ENCODE measurements at regions not wholly inside any gene's neighbourhood (a gene's known extent, or its start where the extent isn't known, plus 50 kb on each side); places are given as distances from the start of the nearest gene placed in this dataset.
"Not testable (repeated sequence)": the region's sequence is repeated elsewhere in the genome, so short reads cannot be mapped to it uniquely, and the experiment has no call there.

GRCh38 chr20:29763821-29764511 lies 1493.5 kb upstream of the DEFB115 start:
- no peak for DNase-seq (ENCODE audit: low spot score)

DNA sequence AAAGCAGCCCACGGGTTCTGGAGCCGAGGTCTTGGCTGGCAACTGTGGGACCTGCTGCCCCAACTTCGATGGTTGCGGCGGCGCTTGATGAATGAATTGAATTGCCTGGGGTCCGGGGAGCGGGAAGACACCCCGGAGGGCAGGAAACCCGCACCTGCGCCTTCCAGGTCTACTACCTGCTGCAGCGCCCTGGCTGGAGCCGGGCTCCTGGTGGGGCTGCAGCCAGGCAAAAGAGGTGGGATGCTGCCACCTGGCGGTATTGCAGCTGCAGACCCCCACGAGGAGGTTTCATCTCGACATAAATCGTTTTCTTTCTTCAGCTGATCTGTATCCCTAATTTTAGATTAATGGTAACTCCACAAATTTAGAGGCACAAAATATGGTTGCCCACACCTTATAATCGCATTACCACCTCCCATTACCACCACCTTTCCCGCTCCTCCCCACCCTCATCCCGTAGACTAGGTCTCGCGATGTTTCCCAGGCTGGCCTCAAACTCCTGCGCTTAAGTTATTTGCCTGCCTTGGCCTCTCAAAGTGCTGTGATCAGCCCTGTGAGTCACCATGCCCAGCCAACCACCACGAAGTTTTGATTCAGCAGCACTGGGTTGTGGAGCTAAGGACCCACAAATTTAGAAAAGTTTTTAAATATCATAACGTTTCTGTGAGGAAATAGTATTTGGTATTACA lies 1492.4 kb upstream of the DEFB115 start:
- not testable (repeated sequence) for DNase-seq (ENCODE audit: low spot score)

DNA sequence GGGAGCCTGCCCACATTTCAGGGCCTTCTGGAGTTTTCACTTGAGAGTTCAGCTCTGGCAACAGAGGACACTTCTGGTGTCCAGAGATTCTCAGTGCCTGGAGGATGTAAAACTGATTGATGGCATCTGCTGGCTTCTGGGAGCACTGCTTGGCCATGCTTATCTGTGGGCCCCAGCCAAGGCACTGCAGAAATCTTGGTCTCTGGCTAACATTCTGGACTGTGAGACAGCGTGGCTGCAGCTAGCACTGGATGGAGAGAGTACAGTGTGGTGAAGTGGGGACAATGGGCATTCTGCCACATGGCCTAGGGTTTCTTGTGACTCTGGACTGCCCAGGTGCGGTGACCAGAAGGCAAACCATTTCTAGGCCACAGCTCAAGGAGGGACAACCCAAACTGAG lies 1479.4 kb upstream of the DEFB115 start:
- not testable (repeated sequence) for DNase-seq (ENCODE audit: low spot score)

DNA sequence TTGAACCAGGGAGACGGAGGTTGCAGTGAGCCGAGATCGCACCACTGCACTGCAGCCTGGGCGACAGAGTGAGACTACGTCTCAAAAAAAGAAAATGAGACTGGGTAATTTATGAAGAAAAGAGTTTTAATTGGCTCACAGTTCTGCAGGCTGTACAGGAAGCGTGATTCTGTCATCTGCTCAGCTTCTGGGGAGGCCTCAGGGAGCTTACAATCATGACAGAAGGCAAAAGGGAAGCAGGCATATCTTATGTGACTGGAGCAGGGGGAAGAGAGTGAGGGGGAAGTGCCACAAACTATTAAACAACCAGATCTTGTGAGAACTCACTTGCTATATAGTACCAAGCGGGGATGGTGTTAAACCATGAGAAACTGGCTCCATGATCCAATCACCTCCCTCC lies 1476.2 kb upstream of the DEFB115 start:
- DNase-seq (ENCODE audit: low spot score) = not testable (repeated sequence)

DNA sequence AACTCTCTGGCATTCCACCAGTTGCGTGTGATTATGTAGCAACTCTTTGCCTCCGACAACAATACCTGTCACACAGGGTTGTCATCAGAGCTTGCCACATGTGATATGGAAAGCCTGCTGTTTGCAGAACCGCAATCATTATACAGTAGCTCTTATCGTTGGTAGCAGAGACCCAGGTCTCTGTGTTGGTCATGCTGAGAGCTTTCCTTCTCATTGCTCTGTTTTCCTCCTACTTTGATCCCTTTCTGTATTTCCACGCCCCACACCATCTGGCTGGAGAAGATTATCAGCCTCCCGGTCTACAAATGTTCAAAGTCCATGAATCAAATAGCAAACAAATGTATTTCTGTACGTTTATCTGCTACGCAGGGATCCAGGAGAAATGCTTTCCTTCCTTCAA lies 1475.6 kb upstream of the DEFB115 start:
- DNase-seq (ENCODE audit: low spot score) = not testable (repeated sequence)

- not testable (repeated sequence) for DNase-seq (ENCODE audit: low spot score)
Observed at GRCh38 chr20:29787456-29787855, 1470.0 kb upstream of the DEFB115 start.

DNA sequence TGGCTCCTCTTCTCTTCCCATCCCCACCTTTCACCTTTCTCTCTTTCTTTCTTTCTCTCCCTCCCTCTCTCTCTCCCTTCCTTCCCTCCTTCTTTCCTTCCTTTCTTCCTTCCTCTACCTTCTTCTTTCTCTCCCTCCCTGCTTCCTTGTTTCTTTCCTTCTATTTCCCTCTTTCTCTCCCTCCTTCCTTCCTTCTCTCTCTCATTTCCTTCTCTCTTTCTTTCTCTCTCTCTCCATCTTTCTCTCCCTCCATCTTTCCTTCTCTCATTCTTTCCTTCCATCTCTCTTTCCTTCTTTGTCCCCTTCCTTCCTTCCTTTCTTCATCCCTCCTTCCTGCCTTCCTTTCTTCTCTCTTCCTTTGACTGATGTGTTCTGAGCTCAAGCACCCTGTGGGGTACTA lies 1467.0 kb upstream of the DEFB115 start:
- no peak for DNase-seq (ENCODE audit: low spot score)

DNA sequence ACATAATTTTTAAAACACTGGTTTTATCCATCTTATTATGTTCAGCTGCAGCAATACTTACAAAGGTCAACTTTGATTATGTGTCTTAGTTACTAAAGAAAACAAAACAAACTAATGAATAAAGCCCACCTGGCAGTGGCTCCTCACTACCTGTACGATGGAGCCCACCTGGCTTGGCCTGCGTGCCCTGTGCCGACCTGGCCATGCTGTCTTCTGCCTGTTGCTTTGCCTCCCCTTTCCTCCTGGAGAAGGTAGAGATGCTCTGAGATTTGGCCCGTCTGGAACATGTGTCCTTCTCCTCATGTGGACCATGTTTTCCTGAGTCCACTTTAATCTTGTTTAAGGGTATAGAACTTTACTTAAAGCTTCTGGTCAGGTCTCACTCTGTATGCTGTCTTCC lies 1426.0 kb upstream of the DEFB115 start:
- not testable (repeated sequence) for DNase-seq (ENCODE audit: low spot score)

- not testable (repeated sequence) for DNase-seq (ENCODE audit: low spot score)
Observed at GRCh38 chr20:29868014-29868413, 1389.5 kb upstream of the DEFB115 start.

GRCh38 chr20:29868688-29869087 lies 1388.8 kb upstream of the DEFB115 start:
- not testable (repeated sequence) for DNase-seq (ENCODE audit: low spot score)

DNA sequence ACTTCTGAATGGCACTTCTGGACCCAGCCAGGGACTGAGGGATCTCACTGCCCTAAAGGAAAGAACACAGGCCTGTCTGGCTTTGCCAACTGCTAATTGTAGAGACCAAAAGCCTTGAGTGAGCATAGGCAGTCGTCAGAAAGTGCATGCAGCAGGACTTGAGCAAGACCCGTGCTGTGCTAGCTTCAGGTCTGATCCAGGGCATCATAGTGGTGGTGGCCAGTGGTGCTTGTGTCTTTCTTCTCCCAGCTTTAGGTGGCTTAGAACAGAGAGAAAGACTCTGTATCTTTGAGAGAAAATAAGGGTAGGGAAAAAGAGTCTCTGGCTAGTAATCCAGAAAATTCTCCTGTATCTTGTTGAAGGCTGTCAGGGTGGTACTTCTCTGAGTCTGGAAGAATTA lies 1385.6 kb upstream of the DEFB115 start:
- DNase-seq (ENCODE audit: low spot score) = not testable (repeated sequence)

DNA sequence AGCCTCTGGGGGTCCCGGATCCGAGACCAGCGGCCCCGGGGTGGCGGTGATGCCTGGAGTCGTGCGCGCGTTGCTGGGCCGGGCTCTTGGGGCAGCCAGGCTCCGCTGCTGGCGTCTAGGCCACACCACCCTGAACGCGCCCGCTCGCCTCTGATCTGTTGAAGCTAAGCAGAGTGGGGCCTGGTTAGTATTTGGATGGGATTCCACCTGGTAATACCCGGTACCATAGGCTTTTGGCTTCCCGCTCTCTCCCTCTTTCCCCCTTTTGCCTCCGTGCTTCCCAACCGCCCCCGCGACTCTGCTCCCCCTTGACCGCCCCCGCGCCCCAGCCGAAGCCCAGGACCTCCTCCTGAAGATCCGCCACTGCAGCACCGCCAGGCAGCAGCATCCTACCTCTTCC lies 1383.5 kb upstream of the DEFB115 start:
- DNase-seq (ENCODE audit: low spot score) = no peak

DNA sequence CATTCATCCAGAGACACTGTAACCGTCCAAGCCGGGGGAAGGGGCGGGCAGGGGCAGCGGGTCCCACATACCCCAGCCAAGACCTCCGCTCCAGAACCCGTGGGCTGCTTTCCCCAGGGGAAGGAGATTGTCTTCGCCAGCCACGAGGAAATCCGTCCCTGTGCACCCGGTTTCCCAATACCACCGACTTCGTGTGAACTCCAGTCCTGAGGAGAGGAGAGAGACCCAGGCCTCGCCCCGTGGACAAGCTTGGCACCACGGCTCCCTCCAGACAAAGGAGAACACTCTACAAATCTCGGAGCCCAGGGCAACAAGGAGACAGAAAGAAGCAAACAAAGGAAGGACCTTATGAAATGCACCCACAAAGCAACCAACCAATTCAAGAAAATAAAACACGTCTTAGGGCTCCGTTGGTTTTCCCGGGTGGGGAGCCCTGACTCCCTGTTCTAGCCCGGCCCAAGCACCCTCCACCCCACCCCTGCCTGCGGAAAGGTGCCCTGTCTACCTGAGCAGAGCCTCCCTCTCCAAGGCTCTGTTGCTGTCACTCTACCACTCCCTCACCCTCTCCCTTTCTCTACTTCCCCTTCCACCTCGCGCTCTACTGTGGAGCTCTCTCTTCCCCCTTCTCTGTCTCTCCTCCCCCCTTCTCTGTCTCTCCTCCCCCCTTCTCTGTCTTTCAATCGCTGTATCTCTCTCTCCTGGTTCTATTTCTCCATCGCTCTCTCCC lies 1382.8 kb upstream of the DEFB115 start:
- DNase-seq (ENCODE audit: low spot score) = no peak

DNA sequence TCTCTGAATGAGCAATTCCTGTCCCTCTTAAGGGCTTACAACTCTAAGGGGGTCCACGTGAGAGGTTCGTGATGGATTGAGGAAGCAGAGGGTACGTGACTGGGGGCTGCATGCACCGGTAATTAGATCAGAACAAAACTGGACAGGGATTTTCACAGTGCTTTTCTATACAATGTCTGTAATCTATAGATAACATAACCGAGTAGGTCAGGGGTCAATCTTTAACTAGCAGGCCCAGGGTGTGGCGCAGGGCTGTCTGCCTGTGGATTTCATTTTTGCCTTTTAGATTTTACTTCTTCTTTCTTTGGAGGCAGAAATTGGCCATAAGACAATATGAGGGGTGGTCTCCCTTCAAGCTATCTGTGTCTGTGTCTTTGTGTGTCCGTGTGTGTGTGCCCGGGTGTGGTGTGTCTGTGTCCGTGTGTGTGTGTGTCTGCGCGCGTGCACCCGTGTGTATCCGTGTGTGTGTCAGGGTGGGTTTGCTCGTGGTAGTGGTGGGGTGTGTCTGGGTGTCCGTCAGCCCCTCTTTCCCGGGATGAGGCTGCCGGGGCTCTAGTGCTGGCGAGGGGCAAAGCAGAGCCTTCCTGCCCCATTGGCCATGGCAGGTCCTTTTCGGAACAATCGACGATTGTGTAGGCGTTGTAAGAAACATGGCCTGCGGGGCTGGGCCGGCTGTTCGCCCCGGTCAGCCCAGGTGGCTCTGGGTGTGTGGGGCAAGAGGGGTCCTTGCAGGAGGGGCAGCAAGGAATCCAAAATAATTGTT lies 1382.0 kb upstream of the DEFB115 start:
- not testable (repeated sequence) for DNase-seq (ENCODE audit: low spot score)

- not testable (repeated sequence) for DNase-seq (ENCODE audit: low spot score)
Observed at GRCh38 chr20:29876084-29876910, 1381.2 kb upstream of the DEFB115 start.

GRCh38 chr20:29876911-29877285 lies 1380.6 kb upstream of the DEFB115 start:
- no peak for DNase-seq (ENCODE audit: low spot score)

- not testable (repeated sequence) for DNase-seq (ENCODE audit: low spot score)
Observed at GRCh38 chr20:29877411-29878280, 1379.8 kb upstream of the DEFB115 start.

- DNase-seq (ENCODE audit: low spot score) = no peak
Observed at GRCh38 chr20:29878281-29878741, 1379.2 kb upstream of the DEFB115 start.

GRCh38 chr20:29878777-29879442 lies 1378.6 kb upstream of the DEFB115 start:
- no peak for DNase-seq (ENCODE audit: low spot score)

DNA sequence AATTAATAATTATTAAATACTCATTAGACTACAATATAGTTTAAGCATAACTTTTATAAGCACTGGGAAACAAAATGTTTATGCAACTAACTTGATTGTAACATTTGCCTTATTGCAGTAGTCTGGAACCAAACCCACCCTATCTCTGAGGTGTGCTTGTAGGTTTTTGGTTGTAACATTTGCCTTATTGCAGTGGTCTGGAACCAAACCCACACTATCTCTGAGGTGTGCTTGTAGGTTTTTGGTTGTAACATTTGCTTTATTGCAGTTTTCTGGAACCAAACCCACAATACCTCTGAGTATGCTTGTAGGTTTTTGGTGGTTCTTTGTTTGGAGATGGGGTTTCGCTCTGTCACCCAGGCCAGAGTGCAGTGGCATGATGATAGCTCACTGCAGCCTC lies 1376.4 kb upstream of the DEFB115 start:
- DNase-seq (ENCODE audit: low spot score) = not testable (repeated sequence)
